ENCODE measurements at regions not wholly inside any gene's neighbourhood (a gene's known extent, or its start where the extent isn't known, plus 50 kb on each side); places are given as distances from the start of the nearest gene placed in this dataset.

DNA sequence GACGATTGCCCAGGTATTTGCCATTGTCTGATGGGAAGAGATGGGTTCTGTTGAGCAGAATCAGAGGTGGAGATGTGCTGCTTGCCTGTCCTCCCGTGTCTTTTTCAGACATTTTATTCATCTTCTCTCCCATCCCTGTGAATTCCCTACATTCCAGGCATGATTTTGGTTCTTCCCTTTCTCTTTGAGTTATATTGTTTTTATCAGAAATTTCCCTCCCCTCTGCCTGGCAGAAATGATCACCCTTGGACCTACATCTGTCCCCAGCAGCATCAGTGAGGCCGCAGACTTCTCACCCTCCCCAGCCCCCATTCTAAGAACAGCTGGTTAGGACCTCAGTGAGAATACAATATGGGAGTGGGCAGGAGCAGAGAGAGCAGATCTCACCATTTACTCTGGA is 640.2 kb downstream of the CCDC171 start:
- H4K20me1 ChIP-seq (ENCODE audit: insufficient read depth): no peaks in the 10 kb centered on the region
- peaks cover 0 to 2% of the 10 kb centered on the region in 2 experiments for H3K36me3 ChIP-seq (replicated peaks in 1 of 2; ENCODE audit: control insufficient read depth in 1 of 2, insufficient read depth in 2 of 2, low read length in 1 of 2)
- peak overlapping the region; percentile 47 for H2AFZ ChIP-seq (ENCODE audit: low read depth)
- CTCF ChIA-PET: interaction anchor here (0.6 to 3.2 kb wide), 5 partner anchors 10 to 362 kb away, joined by 3 to 8 read pairs (median 3); no protein-coding TSS in a partner anchor
- DNase-seq: no peak
- H3K27ac ChIP-seq (ENCODE audit: low read depth in 2 of 2, low read length in 1 of 2): peak overlapping the region; percentile 76 to 82
- H3K4me2 ChIP-seq: peak overlapping the region; percentile 72
- H3K4me3 ChIP-seq (ENCODE audit: low read depth in 2 of 2, low read length in 1 of 2): no peak overlapping the region
- peaks cover 24% of the 10 kb centered on the region for H3F3A ChIP-seq (replicated peaks; ENCODE audit: insufficient read depth)
- POLR2A ChIA-PET: no interaction called here
- WGBS (ENCODE audit: low lambda C conversion rate): 76% methylated on average over 3 of the region's 3 CpGs
- no peaks in the 10 kb centered on the region for H3K9me2 ChIP-seq
- peaks cover 27 to 30% of the 10 kb centered on the region in 2 experiments for H3K4me1 ChIP-seq (ENCODE audit: control insufficient read depth in 1 of 2, insufficient read depth in 2 of 2, low read depth in 1 of 2, low read length in 1 of 2)
- peak overlapping the region; percentile 60; the same call in 1 of the 2 replicates for H3K9ac ChIP-seq
- no peaks in the 10 kb centered on the region for H3K27me3 ChIP-seq (ENCODE audit: insufficient read depth)
- TF ChIP-seq SMC3 (IDR thresholded peaks at IDR 0.05; ENCODE audit: low read depth, low read length) (0 out of 2 replicates have a peak, but pooled peaks have one; percentile 2), TCF12 (IDR thresholded peaks at IDR 0.05) (peak; percentile 26), YY1 (IDR thresholded peaks at IDR 0.05; ENCODE audit: low read depth) (no peak), PBX3 (IDR thresholded peaks at IDR 0.05) (peak; percentile 45; the same call in 1 of the 2 replicates), EP300 (IDR thresholded peaks at IDR 0.05; ENCODE audit: borderline replicate concordance in 1 of 2, low read depth in 1 of 2, low read length in 1 of 2) (0 out of 4 replicates have a peak, but pooled peaks of 1 of the 2 experiments have one; percentile 6), POLR2AphosphoS5 (IDR thresholded peaks at IDR 0.05; ENCODE audit: low read depth, low read length) (no peak)
- H3K79me2 ChIP-seq (ENCODE audit: insufficient read depth): no peaks in the 10 kb centered on the region
- H3K9me3 ChIP-seq: no peaks in the 10 kb centered on the region

- Histone ChIP-seq H3K27me3 (ENCODE audit: insufficient read depth) (no peaks in the 10 kb centered on the region), H3K4me2 (no peak overlapping the region), H3K79me2 (ENCODE audit: insufficient read depth) (no peaks in the 10 kb centered on the region), H3K9me3 (no peaks in the 10 kb centered on the region), H3K27ac (ENCODE audit: low read depth in 2 of 2, low read length in 1 of 2) (no peak overlapping the region), H2AFZ (ENCODE audit: low read depth) (no peak overlapping the region), H4K20me1 (ENCODE audit: insufficient read depth) (no peaks in the 10 kb centered on the region), H3F3A (replicated peaks; ENCODE audit: insufficient read depth) (peaks cover 16% of the 10 kb centered on the region), H3K9me2 (no peaks in the 10 kb centered on the region), H3K36me3 (replicated peaks in 1 of 2; ENCODE audit: control insufficient read depth in 1 of 2, insufficient read depth in 2 of 2, low read length in 1 of 2) (no peaks in the 10 kb centered on the region), H3K9ac (no peak overlapping the region), H3K4me1 (ENCODE audit: control insufficient read depth in 1 of 2, insufficient read depth in 2 of 2, low read depth in 1 of 2, low read length in 1 of 2) (peaks cover 23 to 35% of the 10 kb centered on the region in 2 experiments), H3K4me3 (ENCODE audit: low read depth in 2 of 2, low read length in 1 of 2) (no peak overlapping the region)
- WGBS (ENCODE audit: low lambda C conversion rate): 100% methylated on average over 1 of the region's 1 CpG
- ChIA-PET CTCF (interaction anchor here (1.0 to 1.2 kb wide), 2 partner anchors 42 to 346 kb away, joined by 3 read pairs; no protein-coding TSS in a partner anchor), POLR2A (no interaction called here)
- DNase-seq: no peak
- TF ChIP-seq RAD21 (IDR thresholded peaks at IDR 0.05; ENCODE audit: low read length) (no peak), YY1 (IDR thresholded peaks at IDR 0.05; ENCODE audit: low read depth) (no peak), RCOR1 (IDR thresholded peaks at IDR 0.05; ENCODE audit: low read length) (no peak), CHD2 (IDR thresholded peaks at IDR 0.05; ENCODE audit: low read length, partially characterized antibody) (no peak), TAF1 (IDR thresholded peaks at IDR 0.05; ENCODE audit: borderline replicate concordance, low read depth, low read length) (no peak), GABPA (IDR thresholded peaks at IDR 0.05; ENCODE audit: low read depth) (no peak), MEF2A (IDR thresholded peaks at IDR 0.05; ENCODE audit: borderline replicate concordance, low read depth) (no peak), SIN3A (IDR thresholded peaks at IDR 0.05; ENCODE audit: borderline replicate concordance, low read depth, low read length) (no peak), ELF1 (IDR thresholded peaks at IDR 0.05) (no peak), MXI1 (IDR thresholded peaks at IDR 0.05; ENCODE audit: low read depth, low read length) (no peak), ZBTB33 (IDR thresholded peaks at IDR 0.05; ENCODE audit: borderline replicate concordance, low read depth) (no peak), FOSL2 (IDR thresholded peaks at IDR 0.05; ENCODE audit: borderline replicate concordance, low read depth) (no peak), TEAD4 (IDR thresholded peaks at IDR 0.05; ENCODE audit: borderline replicate concordance, insufficient read depth) (no peak), PBX3 (IDR thresholded peaks at IDR 0.05) (no peak)
- TF ChIP-seq, protein P1, sequence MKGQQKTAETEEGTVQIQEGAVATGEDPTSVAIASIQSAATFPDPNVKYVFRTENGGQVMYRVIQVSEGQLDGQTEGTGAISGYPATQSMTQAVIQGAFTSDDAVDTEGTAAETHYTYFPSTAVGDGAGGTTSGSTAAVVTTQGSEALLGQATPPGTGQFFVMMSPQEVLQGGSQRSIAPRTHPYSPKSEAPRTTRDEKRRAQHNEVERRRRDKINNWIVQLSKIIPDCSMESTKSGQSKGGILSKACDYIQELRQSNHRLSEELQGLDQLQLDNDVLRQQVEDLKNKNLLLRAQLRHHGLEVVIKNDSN (IDR thresholded peaks at IDR 0.05; ENCODE audit: borderline replicate concordance, low read depth): no peak
- TF ChIP-seq, protein P2, sequence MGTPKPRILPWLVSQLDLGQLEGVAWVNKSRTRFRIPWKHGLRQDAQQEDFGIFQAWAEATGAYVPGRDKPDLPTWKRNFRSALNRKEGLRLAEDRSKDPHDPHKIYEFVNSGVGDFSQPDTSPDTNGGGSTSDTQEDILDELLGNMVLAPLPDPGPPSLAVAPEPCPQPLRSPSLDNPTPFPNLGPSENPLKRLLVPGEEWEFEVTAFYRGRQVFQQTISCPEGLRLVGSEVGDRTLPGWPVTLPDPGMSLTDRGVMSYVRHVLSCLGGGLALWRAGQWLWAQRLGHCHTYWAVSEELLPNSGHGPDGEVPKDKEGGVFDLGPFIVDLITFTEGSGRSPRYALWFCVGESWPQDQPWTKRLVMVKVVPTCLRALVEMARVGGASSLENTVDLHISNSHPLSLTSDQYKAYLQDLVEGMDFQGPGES (IDR thresholded peaks at IDR 0.05; ENCODE audit: low read depth, low read length): no peak
These were observed 643.4 kb downstream of the CCDC171 start for GRCh38 chr9:16196206-16196605.

Data from SK-N-SH (cell line).